ENCODE measurements at regions not wholly inside any gene's neighbourhood (a gene's known extent, or its start where the extent isn't known, plus 50 kb on each side); places are given as distances from the start of the nearest gene placed in this dataset.

- TF ChIP-seq POLR2AphosphoS5 (IDR thresholded peaks at IDR 0.05; ENCODE audit: insufficient read depth, low read depth, low read length) = no peak
- TF ChIP-seq CTCF (IDR thresholded peaks at IDR 0.05; ENCODE audit: extremely low read depth in 1 of 2, insufficient read depth in 1 of 2, low read depth in 1 of 2, low read length in 2 of 2) = no peak
- TF ChIP-seq POLR2A (IDR thresholded peaks at IDR 0.05; ENCODE audit: low read depth, low read length) = no peak
- no peak for TF ChIP-seq EZH2 (IDR thresholded peaks at IDR 0.05; ENCODE audit: borderline replicate concordance, low read depth, low read length, severe bottlenecking)
- no peak for TF ChIP-seq MAX (IDR thresholded peaks at IDR 0.05; ENCODE audit: insufficient read depth, insufficient read length)
- TF ChIP-seq MYC (IDR thresholded peaks at IDR 0.05; ENCODE audit: low read depth, low read length) = no peak
- TF ChIP-seq FOS (IDR thresholded peaks at IDR 0.05; ENCODE audit: borderline replicate concordance, insufficient read depth, low read length) = no peak
- no peak for TF ChIP-seq GATA2 (IDR thresholded peaks at IDR 0.05; ENCODE audit: insufficient read depth, insufficient read length, low read depth, low read length)
Measured at GRCh38 chr9:126151686-126152134, 174.9 kb upstream of the MVB12B start.

Measured in endothelial cell of umbilical vein (primary cell).